Kidney (tissue), 13 donors: ENCODE measurements at regions not wholly inside any gene's neighbourhood (a gene's known extent, or its start where the extent isn't known, plus 50 kb on each side); places are given as distances from the start of the nearest gene placed in this dataset.

Experiments used
- DNase-seq, 5 donors: peaks; one replicate each; pipeline ENCODE4 v3.0.0-alpha.2; 2013 to 2020
- FAIRE-seq: peaks from 2 replicates; lab custom pipeline; 2012; peaks lifted over from hg19 to GRCh38; lab: Jason Lieb, UNC
- H3K27ac ChIP-seq, 2 donors: one replicate each; pipeline ENCODE4 v1.7.0; 2013; ENCODE audit warnings: low read depth in 2 of 2, low read length in 2 of 2, inconsistent platforms in 1 of 2
- H3K27me3 ChIP-seq: one replicate; pipeline ENCODE4 v1.7.1; 2013; ENCODE audit warnings: low read length, inconsistent platforms; ENCODE audit not compliant: control insufficient read depth, insufficient read depth
- H3K36me3 ChIP-seq, 3 donors: one replicate each; pipeline versions ENCODE4 v1.7.0 to v1.7.1; 2013; ENCODE audit warnings: low read length in 3 of 3, control low read depth in 1 of 3, inconsistent platforms in 1 of 3; ENCODE audit not compliant: insufficient read depth in 3 of 3, control insufficient read depth in 2 of 3
- H3K4me1 ChIP-seq, 3 donors: one replicate each; pipeline versions ENCODE4 v1.7.0 to v1.7.1; 2013; ENCODE audit warnings: low read length in 3 of 3, inconsistent platforms in 1 of 3, low read depth in 1 of 3; ENCODE audit not compliant: control insufficient read depth in 2 of 3, insufficient read depth in 2 of 3
- H3K4me3 ChIP-seq, 3 donors: one replicate each; pipeline versions ENCODE4 v1.7.0 to v1.8.1; 2013; ENCODE audit warnings: low read length in 3 of 3, control low read depth in 1 of 3, inconsistent platforms in 1 of 3
- H3K9ac ChIP-seq, 3 donors: one replicate each; pipeline versions ENCODE4 v1.7.0 to v1.7.1; 2013; ENCODE audit warnings: low read length in 3 of 3, control low read depth in 1 of 3, inconsistent platforms in 1 of 3
- H3K9me3 ChIP-seq, 3 donors: one replicate each; pipeline versions ENCODE4 v1.7.0 to v1.7.1; 2013; ENCODE audit warnings: low read length in 3 of 3, control low read depth in 1 of 3, inconsistent platforms in 1 of 3; ENCODE audit not compliant: control insufficient read depth in 2 of 3, insufficient read depth in 1 of 3
- CTCF ChIP-seq: IDR thresholded peaks from 3 replicates; pipeline ENCODE4 v1.5.1; 2012; ENCODE audit warnings: mild to moderate bottlenecking, moderate library complexity, borderline replicate concordance; ENCODE audit not compliant: insufficient read depth; ENCODE audit errors: extremely low read depth
- intact Hi-C: fragments of 100-400 bp; cut with DNase I; formaldehyde crosslinking; loops from one replicate; pipeline ENCODE4 v1.11.1; 2022
- donor health status: control.
- donor health status: control.
- donor health status: control.
- donor health status: control.
- donor health status: control.
- donor health status: DM: yes; HTN: yes; CAD: no.
- donor health status: Normal renal cell carcinoma (clear cell type).

GRCh38 chr1:72745413-72745812, 463.1 kb upstream of the NEGR1 start:
- Histone ChIP-seq H3K4me1 (no peaks in the 10 kb centered on the region), H3K9ac (no peak overlapping the region), H3K27ac (no peak overlapping the region), H3K4me3 (no peak overlapping the region), H3K36me3 (no peaks in the 10 kb centered on the region), H3K9me3 (no peaks in the 10 kb centered on the region), H3K27me3 (no peaks in the 10 kb centered on the region)
- FAIRE-seq: no peak
- no peak for DNase-seq
- no peak for TF ChIP-seq CTCF
- intact Hi-C loops: no loop called here

GRCh38 chr1:72734415-72734814, 452.1 kb upstream of the NEGR1 start:
- Histone ChIP-seq H3K4me1 (no peaks in the 10 kb centered on the region), H3K9me3 (no peaks in the 10 kb centered on the region), H3K9ac (no peak overlapping the region), H3K4me3 (no peak overlapping the region), H3K27me3 (no peaks in the 10 kb centered on the region), H3K27ac (no peak overlapping the region), H3K36me3 (no peaks in the 10 kb centered on the region)
- DNase-seq: no peak
- intact Hi-C loops: no loop called here
- no peak for FAIRE-seq
- no peak for TF ChIP-seq CTCF

GRCh38 chr1:72724951-72725861, 442.9 kb upstream of the NEGR1 start:
- DNase-seq (peak in 2 of 5 donors; percentile 1 to 64), FAIRE-seq (no peak)
- Histone ChIP-seq H3K4me1 (no peaks in the 10 kb centered on the region), H3K27ac (no peak overlapping the region), H3K27me3 (no peaks in the 10 kb centered on the region), H3K36me3 (no peaks in the 10 kb centered on the region), H3K9me3 (no peaks in the 10 kb centered on the region), H3K9ac (no peak overlapping the region), H3K4me3 (no peak overlapping the region)
- intact Hi-C loops: no loop called here
- no peak for TF ChIP-seq CTCF

GRCh38 chr1:72705921-72706320, 423.6 kb upstream of the NEGR1 start:
- Histone ChIP-seq H3K4me1 (no peaks in the 10 kb centered on the region), H3K36me3 (no peaks in the 10 kb centered on the region), H3K27ac (no peak overlapping the region), H3K9me3 (no peaks in the 10 kb centered on the region), H3K4me3 (no peak overlapping the region), H3K27me3 (no peaks in the 10 kb centered on the region), H3K9ac (no peak overlapping the region)
- intact Hi-C loops: no loop called here
- FAIRE-seq (no peak), DNase-seq (no peak)
- TF ChIP-seq CTCF: no peak
